HG02970 (cell line): ENCODE measurements at regions not wholly inside any gene's neighbourhood (a gene's known extent, or its start where the extent isn't known, plus 50 kb on each side); places are given as distances from the start of the nearest gene placed in this dataset.
"Not testable (repeated sequence)": the region's sequence is repeated elsewhere in the genome, so short reads cannot be mapped to it uniquely, and the experiment has no call there.

Source experiments
- ATAC-seq: cut with Tn5 transposase; IDR thresholded peaks from one replicate; pipeline ENCODE4 v1.9.1; 2021; ENCODE audit warnings: mild to moderate bottlenecking, moderate library complexity, moderate number of reproducible peaks; ENCODE audit not compliant: unreplicated experiment, low FRiP score

GRCh38 chr20:53734006-53734688 is 140.5 kb upstream of the ZNF217 start:
- no peak for ATAC-seq

DNA sequence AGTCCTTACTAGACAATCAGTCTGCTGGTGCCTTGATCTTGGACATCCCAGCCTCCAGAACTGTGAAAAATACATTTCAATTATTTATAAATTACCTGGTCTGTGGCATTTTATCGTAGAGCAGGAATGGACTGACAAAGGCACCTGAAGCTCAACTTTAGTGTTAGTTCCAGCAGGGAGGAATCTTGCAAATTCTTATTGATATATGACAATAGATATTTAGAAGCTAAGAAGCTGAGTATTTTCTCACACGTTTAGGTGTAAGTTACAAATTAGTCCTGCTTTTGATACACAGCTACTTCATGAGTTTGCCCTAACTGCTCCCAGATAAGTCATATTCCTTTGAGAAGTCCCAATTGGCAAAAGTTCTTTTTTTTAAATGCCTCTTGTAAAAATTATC is 138.0 kb upstream of the ZNF217 start:
- no peak for ATAC-seq

- ATAC-seq = no peak
Observed at GRCh38 chr20:53728359-53728758, 134.7 kb upstream of the ZNF217 start.

- not testable (repeated sequence) for ATAC-seq
Observed at GRCh38 chr20:53727239-53727638, 133.6 kb upstream of the ZNF217 start.

GRCh38 chr20:53725575-53725970 is 131.9 kb upstream of the ZNF217 start:
- no peak for ATAC-seq

DNA sequence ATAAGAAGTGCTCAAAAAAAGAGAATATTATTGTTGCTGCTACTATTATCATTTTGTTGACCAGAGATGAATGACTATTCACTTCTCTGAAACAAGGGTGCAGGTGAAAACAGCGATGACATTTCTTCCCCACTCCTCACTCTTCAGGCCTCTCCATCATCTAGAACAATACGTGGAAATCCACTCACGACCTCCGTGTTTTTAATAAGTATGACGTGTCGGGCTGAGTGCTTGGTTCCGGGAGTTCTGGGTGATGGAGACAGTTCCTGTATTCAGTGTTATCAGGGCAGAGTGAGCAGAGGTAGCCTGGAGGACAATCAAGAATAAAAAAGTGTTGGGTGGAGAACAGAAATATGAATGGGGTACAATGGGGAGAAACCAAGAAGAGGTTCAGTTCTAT is 130.0 kb upstream of the ZNF217 start:
- no peak for ATAC-seq

DNA sequence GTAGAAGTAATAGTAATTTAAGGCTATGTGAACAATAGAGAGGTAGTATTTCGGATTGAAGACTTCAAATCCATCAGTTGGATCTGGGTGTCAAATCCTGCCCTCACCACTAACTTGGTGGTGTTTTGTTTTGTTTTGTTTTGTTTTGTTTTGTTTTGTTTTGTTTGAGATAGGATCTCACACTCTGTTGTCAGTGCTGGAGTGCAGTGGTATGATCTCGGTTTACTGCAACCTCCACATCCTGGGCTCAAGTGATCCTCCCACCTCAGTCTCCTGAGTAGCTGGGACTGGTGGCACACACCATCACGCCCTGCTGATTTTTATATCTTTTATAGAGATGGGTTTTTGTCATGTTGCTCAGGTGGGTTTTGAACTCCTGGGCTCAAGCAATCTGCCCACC is 129.4 kb upstream of the ZNF217 start:
- no peak for ATAC-seq

GRCh38 chr20:53722515-53723036 is 128.9 kb upstream of the ZNF217 start:
- no peak for ATAC-seq

DNA sequence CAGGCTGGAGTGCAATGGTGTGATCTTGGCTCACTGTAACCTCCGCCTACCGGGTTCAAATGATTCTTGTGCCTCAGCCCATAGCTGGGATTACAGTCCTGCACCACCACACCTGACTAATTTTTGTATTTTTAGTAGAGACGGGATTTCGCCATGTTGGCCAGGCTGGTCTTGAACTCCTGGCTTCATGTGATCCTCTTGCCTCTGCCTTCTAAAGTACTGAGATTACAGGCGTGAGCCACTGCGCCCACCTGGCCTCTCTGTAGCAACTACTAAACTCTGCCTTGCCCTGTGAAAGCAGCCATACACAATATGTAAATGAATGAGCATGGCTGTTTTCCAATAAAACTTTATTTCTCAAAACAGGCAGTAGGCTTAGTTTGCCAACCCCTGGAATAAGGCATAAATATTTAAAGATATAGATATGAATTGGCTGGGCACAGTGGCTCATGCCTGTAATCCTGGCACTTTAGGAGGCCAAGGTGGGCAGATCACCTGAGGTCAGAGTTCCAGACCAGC is 127.9 kb upstream of the ZNF217 start:
- ATAC-seq = not testable (repeated sequence)

DNA sequence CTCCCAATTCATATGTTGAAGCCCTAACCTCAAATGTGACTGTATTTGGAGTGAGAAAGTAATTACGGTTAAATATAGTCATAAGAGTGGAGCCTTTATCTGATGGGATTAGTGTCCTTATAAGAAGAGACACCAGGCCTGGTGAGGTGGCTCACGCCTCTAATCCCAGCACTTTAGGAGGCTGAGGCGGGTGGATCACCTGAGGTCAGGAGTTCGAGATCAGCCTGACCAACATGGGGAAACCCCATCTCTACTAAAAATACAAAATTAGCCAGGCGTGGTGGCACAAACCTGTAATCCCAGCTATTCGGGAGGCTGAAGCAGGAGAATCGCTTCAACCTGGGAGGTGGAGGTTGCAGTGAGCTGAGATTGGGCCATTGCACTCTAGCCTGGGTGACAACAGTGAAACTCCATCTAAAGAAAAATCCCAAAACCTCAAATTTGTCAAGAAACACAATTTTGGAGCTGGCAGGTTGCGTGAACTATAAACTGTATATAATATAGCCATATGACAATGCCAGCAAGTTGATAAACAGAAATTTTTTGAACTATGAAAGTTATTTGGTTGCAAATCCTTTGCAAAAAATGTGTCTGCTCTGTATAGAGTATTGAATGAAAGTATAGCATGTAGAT is 125.6 kb upstream of the ZNF217 start:
- ATAC-seq = not testable (repeated sequence)

DNA sequence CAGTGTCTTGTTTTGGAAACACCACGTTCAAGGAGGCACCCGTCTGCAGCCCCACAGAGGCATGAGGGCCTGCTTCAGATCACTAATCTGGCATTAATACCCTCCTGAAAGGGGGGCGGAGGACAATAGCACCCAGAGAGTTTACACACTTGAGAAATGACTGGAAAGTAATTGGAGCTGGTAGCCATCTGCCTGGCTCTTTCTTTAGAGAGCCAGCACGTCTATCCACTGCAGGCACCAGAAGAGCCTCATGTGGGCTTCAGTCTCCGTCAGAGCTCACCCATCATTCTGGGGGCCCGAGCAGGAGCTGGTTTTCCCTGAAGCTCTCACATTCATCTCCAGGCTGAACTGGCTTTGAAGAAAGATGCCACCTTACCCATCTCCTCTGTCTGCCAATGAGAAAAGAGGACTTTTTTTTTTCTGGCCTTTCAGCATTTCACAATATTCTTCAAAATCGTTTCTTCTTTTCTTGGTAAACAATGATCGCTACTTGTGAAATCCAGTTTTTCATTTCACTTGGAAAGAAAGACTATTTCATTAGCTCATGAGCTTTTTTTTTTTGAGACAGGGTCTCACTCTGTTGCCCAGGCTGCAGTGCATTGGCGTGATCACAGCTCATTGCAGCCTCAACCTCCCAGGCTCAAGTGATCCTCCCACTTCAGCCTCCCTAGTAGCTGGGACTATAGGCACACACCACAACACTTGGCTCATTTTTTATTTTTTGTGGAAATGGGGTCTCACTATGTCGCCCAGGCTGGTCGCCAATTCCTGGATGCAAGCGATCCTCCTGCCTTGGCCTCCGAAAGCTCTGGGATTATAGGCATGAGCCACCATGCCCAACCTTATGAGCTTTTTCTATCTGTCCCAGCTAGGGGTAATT is 124.7 kb upstream of the ZNF217 start:
- no peak for ATAC-seq

DNA sequence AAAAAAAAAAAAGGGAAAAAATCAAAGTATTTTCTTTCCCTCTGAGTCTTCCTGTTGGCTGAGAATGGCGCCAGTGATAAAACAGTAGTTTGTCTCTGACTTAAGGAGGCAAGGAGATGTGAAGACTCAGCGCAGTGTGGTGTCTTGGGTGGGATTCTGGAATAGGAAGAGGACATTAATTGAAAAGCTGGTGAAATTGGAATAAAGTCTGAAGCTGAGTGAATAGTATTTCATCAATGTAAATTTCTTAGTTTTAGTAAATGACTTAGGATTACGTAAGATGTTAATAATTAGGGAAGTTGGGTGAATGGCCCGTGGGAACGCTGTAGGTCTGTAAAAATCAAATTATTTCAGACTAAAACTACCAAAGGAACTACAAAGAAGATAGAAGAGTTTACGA is 122.8 kb upstream of the ZNF217 start:
- ATAC-seq = no peak

GRCh38 chr20:53714524-53714923 is 120.9 kb upstream of the ZNF217 start:
- ATAC-seq = no peak

GRCh38 chr20:53713328-53714056 is 119.9 kb upstream of the ZNF217 start:
- no peak for ATAC-seq

- no peak for ATAC-seq
Observed at GRCh38 chr20:53712212-53712977, 118.8 kb upstream of the ZNF217 start.

DNA sequence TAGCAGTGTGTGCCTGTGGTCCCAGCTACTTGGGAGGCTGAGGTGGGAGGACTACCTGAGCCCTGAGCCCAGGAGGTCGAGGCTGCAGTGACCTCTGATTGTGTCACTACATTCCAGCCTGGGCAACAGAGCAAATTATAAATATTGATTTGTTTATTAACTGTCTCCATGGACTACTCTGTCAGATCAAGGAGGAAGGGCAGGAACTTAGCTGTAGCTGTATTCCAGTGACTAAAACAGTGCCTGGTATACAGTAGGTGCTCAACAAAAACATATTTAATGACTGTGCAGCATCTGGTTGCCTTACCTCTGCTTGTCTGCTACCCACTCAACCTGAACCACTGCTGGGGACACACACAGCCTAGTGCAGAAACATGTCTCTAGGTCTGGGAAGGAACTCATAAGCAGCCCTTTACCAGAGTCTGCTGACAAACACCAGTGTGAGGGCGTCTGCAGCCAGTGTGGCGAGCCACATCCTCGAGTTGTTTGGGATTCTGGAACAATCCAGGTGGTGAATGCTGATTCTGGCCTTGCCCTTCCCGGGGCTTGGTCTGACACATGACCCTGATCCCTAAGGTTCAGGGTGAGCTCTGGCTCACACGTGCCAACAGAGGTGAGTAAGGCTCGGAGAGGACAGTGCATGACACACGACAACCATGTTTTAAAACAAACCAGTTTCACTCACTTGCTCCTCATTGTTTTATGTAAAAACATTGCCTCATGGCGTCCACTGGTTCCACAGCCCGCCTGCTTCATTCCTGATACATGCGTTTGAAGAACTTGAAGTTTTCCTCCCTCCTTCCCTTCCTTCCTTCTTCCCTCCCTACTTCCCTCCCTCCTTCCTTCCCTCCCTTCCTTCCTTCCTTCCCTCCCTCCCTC is 117.9 kb upstream of the ZNF217 start:
- no peak for ATAC-seq

GRCh38 chr20:53708129-53708968 is 114.7 kb upstream of the ZNF217 start:
- ATAC-seq = no peak
